ENCODE measurements at regions not wholly inside any gene's neighbourhood (a gene's known extent, or its start where the extent isn't known, plus 50 kb on each side); places are given as distances from the start of the nearest gene placed in this dataset.

DNA sequence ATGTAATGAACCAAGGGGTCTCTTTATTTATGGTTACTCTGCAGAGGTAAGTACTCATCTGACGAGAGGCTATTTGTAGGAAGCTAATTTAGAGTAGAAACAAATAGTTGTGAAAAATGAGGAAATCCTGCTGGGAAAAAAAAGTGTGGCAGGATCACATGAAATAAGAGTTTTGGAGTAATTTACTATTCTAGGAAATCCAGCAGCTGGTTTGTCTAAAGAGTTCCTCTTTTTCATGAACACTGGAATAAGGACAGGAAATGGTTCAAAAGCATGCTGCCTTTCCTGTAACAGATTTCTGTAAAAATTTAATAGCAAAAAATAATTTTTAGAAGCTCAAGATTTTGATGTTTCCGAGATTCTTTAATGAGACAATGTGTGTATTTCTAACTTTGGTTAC lies 177.3 kb downstream of the CHRM3 start:
- no peak for TF ChIP-seq CTCF (conservative IDR thresholded peaks at IDR 0.05 in 1 of 2, IDR thresholded peaks at IDR 0.05 in 1 of 2; ENCODE audit: low read depth in 1 of 2, low read length in 2 of 2)
- no peak for TF ChIP-seq EZH2 (IDR thresholded peaks at IDR 0.05; ENCODE audit: low read length, missing control alignments)
